ENCODE measurements at regions not wholly inside any gene's neighbourhood (a gene's known extent, or its start where the extent isn't known, plus 50 kb on each side); places are given as distances from the start of the nearest gene placed in this dataset.

GRCh38 chr1:67532452-67533216 lies 102.4 kb upstream of the SERBP1 start:
- no peak overlapping the region for H3K4me3 ChIP-seq
- peak; percentile 84 to 92 for DNase-seq (ENCODE audit: low read depth in 1 of 2, low spot score in 1 of 2)

DNA sequence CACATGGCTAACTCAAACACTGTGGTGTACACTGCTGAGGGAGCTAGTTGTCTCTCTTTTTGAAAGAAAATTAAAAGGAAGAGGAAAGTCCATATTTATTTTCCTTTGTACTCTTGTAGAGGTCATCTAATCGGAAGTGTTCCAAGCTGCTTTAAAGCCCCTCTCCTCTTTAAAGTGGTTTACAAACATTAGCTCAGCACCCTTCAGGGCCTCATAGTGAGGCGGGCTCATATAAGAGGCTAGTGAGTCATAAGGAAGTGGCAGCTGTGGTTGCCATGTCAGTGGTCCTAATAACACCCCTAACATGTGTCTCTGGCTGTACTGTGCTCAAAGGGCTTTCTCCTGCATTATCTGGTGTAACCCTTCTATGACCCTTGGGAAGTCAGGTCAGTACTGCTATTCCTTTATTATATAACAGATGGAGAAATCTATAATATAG lies 104.4 kb upstream of the SERBP1 start:
- Histone ChIP-seq H3K9me3 (ENCODE audit: low read depth) (no peaks in the 10 kb centered on the region), H3K27ac (no peak overlapping the region), H3K4me1 (ENCODE audit: low read depth) (peaks cover 7% of the 10 kb centered on the region), H3K4me3 (no peak overlapping the region), H3K27me3 (no peaks in the 10 kb centered on the region), H3K36me3 (no peaks in the 10 kb centered on the region)
- TF ChIP-seq, protein P1, sequence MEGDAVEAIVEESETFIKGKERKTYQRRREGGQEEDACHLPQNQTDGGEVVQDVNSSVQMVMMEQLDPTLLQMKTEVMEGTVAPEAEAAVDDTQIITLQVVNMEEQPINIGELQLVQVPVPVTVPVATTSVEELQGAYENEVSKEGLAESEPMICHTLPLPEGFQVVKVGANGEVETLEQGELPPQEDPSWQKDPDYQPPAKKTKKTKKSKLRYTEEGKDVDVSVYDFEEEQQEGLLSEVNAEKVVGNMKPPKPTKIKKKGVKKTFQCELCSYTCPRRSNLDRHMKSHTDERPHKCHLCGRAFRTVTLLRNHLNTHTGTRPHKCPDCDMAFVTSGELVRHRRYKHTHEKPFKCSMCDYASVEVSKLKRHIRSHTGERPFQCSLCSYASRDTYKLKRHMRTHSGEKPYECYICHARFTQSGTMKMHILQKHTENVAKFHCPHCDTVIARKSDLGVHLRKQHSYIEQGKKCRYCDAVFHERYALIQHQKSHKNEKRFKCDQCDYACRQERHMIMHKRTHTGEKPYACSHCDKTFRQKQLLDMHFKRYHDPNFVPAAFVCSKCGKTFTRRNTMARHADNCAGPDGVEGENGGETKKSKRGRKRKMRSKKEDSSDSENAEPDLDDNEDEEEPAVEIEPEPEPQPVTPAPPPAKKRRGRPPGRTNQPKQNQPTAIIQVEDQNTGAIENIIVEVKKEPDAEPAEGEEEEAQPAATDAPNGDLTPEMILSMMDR (IDR thresholded peaks at IDR 0.05; ENCODE audit: low read depth, low read length): no peak
- peak in 1 of 2 donors; percentile 21 for DNase-seq (ENCODE audit: low read depth in 1 of 2, low spot score in 1 of 2)

More at GRCh38 chr1:67532452-67533216, 102.4 kb upstream of the SERBP1 start:
- Histone ChIP-seq H3K4me1 (ENCODE audit: low read depth) (peaks cover 7% of the 10 kb centered on the region), H3K27me3 (no peaks in the 10 kb centered on the region), H3K9me3 (ENCODE audit: low read depth) (no peaks in the 10 kb centered on the region), H3K27ac (no peak overlapping the region), H3K36me3 (no peaks in the 10 kb centered on the region)
- TF ChIP-seq, protein P1 (IDR thresholded peaks at IDR 0.05; ENCODE audit: low read depth, low read length): peak; percentile 65

GRCh38 chr1:67535474-67535873 lies 105.3 kb upstream of the SERBP1 start:
- Histone ChIP-seq H3K36me3 (no peaks in the 10 kb centered on the region), H3K27ac (no peak overlapping the region)
- TF ChIP-seq, protein P1 (IDR thresholded peaks at IDR 0.05; ENCODE audit: low read depth, low read length): peak; percentile 99

DNA sequence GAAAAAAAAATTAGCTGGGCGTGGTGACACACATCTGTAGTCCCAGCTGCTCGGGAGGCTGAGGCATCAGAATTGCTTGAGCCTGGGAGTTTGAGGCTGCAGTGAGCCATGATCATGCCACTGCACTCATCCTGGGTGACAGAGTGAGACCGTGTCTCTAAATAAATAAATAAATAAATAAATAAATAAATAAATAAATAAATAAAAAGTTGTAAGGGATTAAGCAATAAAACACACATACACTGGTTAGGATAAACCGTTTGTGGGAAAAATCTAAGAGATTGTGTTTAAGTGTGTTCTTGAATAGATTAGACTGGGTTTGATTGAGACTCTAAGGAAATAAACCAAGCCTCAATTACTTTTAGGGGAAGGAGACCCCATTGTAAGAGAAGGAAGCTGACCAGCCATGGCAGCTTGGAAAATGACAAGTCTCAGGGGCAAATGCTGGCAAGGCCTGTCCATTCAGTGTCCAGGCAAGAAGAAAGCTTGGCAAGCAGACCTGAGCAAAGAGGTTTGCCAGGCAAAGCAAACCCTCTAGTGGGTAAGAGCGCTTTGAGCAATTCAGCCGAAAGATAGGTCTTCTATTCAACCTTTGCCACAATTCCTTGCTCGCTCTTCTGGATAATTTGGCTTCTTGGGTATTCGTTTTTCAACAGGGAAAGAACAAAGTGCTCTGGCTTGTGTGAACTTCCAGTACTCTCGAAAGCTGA lies 106.9 kb upstream of the SERBP1 start:
- DNase-seq (ENCODE audit: low read depth in 1 of 2, low spot score in 1 of 2): no peak
- H3K4me3 ChIP-seq: no peak overlapping the region
- H3K27ac ChIP-seq: no peak overlapping the region
- TF ChIP-seq, protein P1 (IDR thresholded peaks at IDR 0.05; ENCODE audit: low read depth, low read length): no peak
- peaks cover 7% of the 10 kb centered on the region for H3K4me1 ChIP-seq (ENCODE audit: low read depth)
- H3K27me3 ChIP-seq: no peaks in the 10 kb centered on the region
- no peaks in the 10 kb centered on the region for H3K36me3 ChIP-seq
- H3K9me3 ChIP-seq (ENCODE audit: low read depth): no peaks in the 10 kb centered on the region

More at GRCh38 chr1:67535474-67535873, 105.3 kb upstream of the SERBP1 start:
- no peaks in the 10 kb centered on the region for H3K9me3 ChIP-seq (ENCODE audit: low read depth)
- no peak overlapping the region for H3K4me3 ChIP-seq
- DNase-seq (ENCODE audit: low read depth in 1 of 2, low spot score in 1 of 2): peak; percentile 79 to 92
- H3K4me1 ChIP-seq (ENCODE audit: low read depth): peaks cover 7% of the 10 kb centered on the region
- H3K27me3 ChIP-seq: no peaks in the 10 kb centered on the region

- Histone ChIP-seq H3K9me3 (ENCODE audit: low read depth) (no peaks in the 10 kb centered on the region), H3K27ac (no peak overlapping the region), H3K4me1 (ENCODE audit: low read depth) (peaks cover 7% of the 10 kb centered on the region), H3K36me3 (no peaks in the 10 kb centered on the region), H3K4me3 (no peak overlapping the region), H3K27me3 (no peaks in the 10 kb centered on the region)
- TF ChIP-seq, protein P1 (IDR thresholded peaks at IDR 0.05; ENCODE audit: low read depth, low read length): no peak
- DNase-seq (ENCODE audit: low read depth in 1 of 2, low spot score in 1 of 2): no peak
Observed at GRCh38 chr1:67537667-67538018, 107.4 kb upstream of the SERBP1 start.
